Activated effector memory CD4-positive, alpha-beta T cell treated with anti-CD3 and anti-CD28 coated beads, Interleukin-2, amount 50 U/mL, for 16 hours (primary cell): ENCODE measurements at regions not wholly inside any gene's neighbourhood (a gene's known extent, or its start where the extent isn't known, plus 50 kb on each side); places are given as distances from the start of the nearest gene placed in this dataset.
A peak's percentile ranks its signal among the peaks of the same experiment; 100 is the strongest.
"Not testable (repeated sequence)": the region's sequence is repeated elsewhere in the genome, so short reads cannot be mapped to it uniquely, and the experiment has no call there.

Experiments used
- DNase-seq: peaks from one replicate; pipeline ENCODE4 v3.0.0-alpha.2; 2020

- DNase-seq, result no peak
Observed at GRCh38 chr17:83159204-83160049, 80.0 kb downstream of the METRNL start.

GRCh38 chr17:83160443-83161297 lies 81.3 kb downstream of the METRNL start:
- no peak for DNase-seq

GRCh38 chr17:83161298-83162034 lies 82.1 kb downstream of the METRNL start:
- no peak for DNase-seq

GRCh38 chr17:83162035-83162745 lies 82.8 kb downstream of the METRNL start:
- DNase-seq, result no peak

GRCh38 chr17:83164490-83164889 lies 85.1 kb downstream of the METRNL start:
- no peak for DNase-seq

GRCh38 chr17:83170571-83171260 lies 91.3 kb downstream of the METRNL start:
- DNase-seq, result no peak

- DNase-seq, result peak; percentile 43
Observed at GRCh38 chr17:83171661-83172060, 92.3 kb downstream of the METRNL start.

- not testable (repeated sequence) for DNase-seq
Observed at GRCh38 chr17:83172099-83172498, 92.7 kb downstream of the METRNL start.

GRCh38 chr17:83172646-83173045 lies 93.2 kb downstream of the METRNL start:
- not testable (repeated sequence) for DNase-seq

GRCh38 chr17:83173180-83173913 lies 93.9 kb downstream of the METRNL start:
- not testable (repeated sequence) for DNase-seq

- peak; percentile 55 for DNase-seq
Observed at GRCh38 chr17:83173914-83174361, 94.5 kb downstream of the METRNL start.

- DNase-seq, result peak; percentile 54
Observed at GRCh38 chr17:83174362-83175118, 95.1 kb downstream of the METRNL start.

GRCh38 chr17:83175119-83175821 lies 95.9 kb downstream of the METRNL start:
- DNase-seq, result peak; percentile 37

GRCh38 chr17:83175822-83176622 lies 96.6 kb downstream of the METRNL start:
- peak; percentile 49 for DNase-seq

GRCh38 chr17:83176623-83177583 lies 97.5 kb downstream of the METRNL start:
- DNase-seq, result peak; percentile 33

- peak; percentile 53 for DNase-seq
Observed at GRCh38 chr17:83177611-83178532, 98.5 kb downstream of the METRNL start.
